ENCODE measurements at regions not wholly inside any gene's neighbourhood (a gene's known extent, or its start where the extent isn't known, plus 50 kb on each side); places are given as distances from the start of the nearest gene placed in this dataset.
"Not testable (repeated sequence)": the region's sequence is repeated elsewhere in the genome, so short reads cannot be mapped to it uniquely, and the experiment has no call there.

GRCh38 chr11:42923651-42924050 lies 388.1 kb upstream of the API5 start:
- Histone ChIP-seq H3K27me3 (ENCODE audit: control insufficient read depth, insufficient read depth, low read length) (no peaks in the 10 kb centered on the region), H3K4me1 (ENCODE audit: control insufficient read depth, insufficient read depth, low read length) (no peaks in the 10 kb centered on the region), H3K4me3 (ENCODE audit: low read length) (no peak overlapping the region), H3K27ac (ENCODE audit: low read length) (no peak overlapping the region), H3K9me3 (replicated peaks; ENCODE audit: control insufficient read depth, low read depth, low read length) (peaks cover 8% of the 10 kb centered on the region), H3K36me3 (ENCODE audit: control insufficient read depth, insufficient read depth, low read length) (no peaks in the 10 kb centered on the region)
- WGBS (ENCODE audit: insufficient coverage), result no CpG with 5 or more reads among the region's 3 CpGs
- no peak for DNase-seq

- no peak for DNase-seq
- H3K36me3 ChIP-seq (ENCODE audit: control insufficient read depth, insufficient read depth, low read length), result no peaks in the 10 kb centered on the region
- H3K4me3 ChIP-seq (ENCODE audit: low read length), result no peak overlapping the region
- H3K4me1 ChIP-seq (ENCODE audit: control insufficient read depth, insufficient read depth, low read length), result no peaks in the 10 kb centered on the region
- no peak overlapping the region for H3K27ac ChIP-seq (ENCODE audit: low read length)
- WGBS (ENCODE audit: insufficient coverage), result 100% methylated on average over 2 of the region's 3 CpGs
- no peaks in the 10 kb centered on the region for H3K27me3 ChIP-seq (ENCODE audit: control insufficient read depth, insufficient read depth, low read length)
- peaks cover 9% of the 10 kb centered on the region for H3K9me3 ChIP-seq (replicated peaks; ENCODE audit: control insufficient read depth, low read depth, low read length)
These were observed 385.9 kb upstream of the API5 start for GRCh38 chr11:42925916-42926315.

GRCh38 chr11:42947405-42947804 lies 364.4 kb upstream of the API5 start:
- no peak for DNase-seq
- 90% methylated on average over 3 of the region's 3 CpGs for WGBS (ENCODE audit: insufficient coverage)
- Histone ChIP-seq H3K4me3 (ENCODE audit: low read length) (no peak overlapping the region), H3K36me3 (ENCODE audit: control insufficient read depth, insufficient read depth, low read length) (no peaks in the 10 kb centered on the region), H3K4me1 (ENCODE audit: control insufficient read depth, insufficient read depth, low read length) (no peaks in the 10 kb centered on the region), H3K27ac (ENCODE audit: low read length) (no peak overlapping the region), H3K9me3 (replicated peaks; ENCODE audit: control insufficient read depth, low read depth, low read length) (peaks cover 4% of the 10 kb centered on the region), H3K27me3 (ENCODE audit: control insufficient read depth, insufficient read depth, low read length) (no peaks in the 10 kb centered on the region)

- 93% methylated on average over 27 of the region's 30 CpGs for WGBS (ENCODE audit: insufficient coverage)
- not testable (repeated sequence) for DNase-seq
These were observed 361.9 kb upstream of the API5 start for GRCh38 chr11:42949738-42950376.

GRCh38 chr11:42951266-42951665 lies 360.5 kb upstream of the API5 start:
- H3K27ac ChIP-seq (ENCODE audit: low read length), result no peak overlapping the region
- H3K4me1 ChIP-seq (ENCODE audit: control insufficient read depth, insufficient read depth, low read length), result no peaks in the 10 kb centered on the region
- DNase-seq, result peak; percentile 43
- H3K27me3 ChIP-seq (ENCODE audit: control insufficient read depth, insufficient read depth, low read length), result no peaks in the 10 kb centered on the region
- peaks cover 6% of the 10 kb centered on the region for H3K9me3 ChIP-seq (replicated peaks; ENCODE audit: control insufficient read depth, low read depth, low read length)
- WGBS (ENCODE audit: insufficient coverage), result 50% methylated on average over 1 of the region's 1 CpG
- no peak overlapping the region for H3K4me3 ChIP-seq (ENCODE audit: low read length)
- H3K36me3 ChIP-seq (ENCODE audit: control insufficient read depth, insufficient read depth, low read length), result no peaks in the 10 kb centered on the region

More at GRCh38 chr11:42949738-42950376, 361.9 kb upstream of the API5 start:
- H3K4me3 ChIP-seq (ENCODE audit: low read length); H3K4me1 ChIP-seq (ENCODE audit: control insufficient read depth, insufficient read depth, low read length); H3K36me3 ChIP-seq (ENCODE audit: control insufficient read depth, insufficient read depth, low read length); H3K27ac ChIP-seq (ENCODE audit: low read length); H3K9me3 ChIP-seq (replicated peaks; ENCODE audit: control insufficient read depth, low read depth, low read length); H3K27me3 ChIP-seq (ENCODE audit: control insufficient read depth, insufficient read depth, low read length): not testable (repeated sequence)

- no peaks in the 10 kb centered on the region for H3K27me3 ChIP-seq (ENCODE audit: control insufficient read depth, insufficient read depth, low read length)
- no peak overlapping the region for H3K4me3 ChIP-seq (ENCODE audit: low read length)
- WGBS (ENCODE audit: insufficient coverage), result no CpG with 5 or more reads among the region's 1 CpG
- DNase-seq, result no peak
- no peaks in the 10 kb centered on the region for H3K36me3 ChIP-seq (ENCODE audit: control insufficient read depth, insufficient read depth, low read length)
- H3K9me3 ChIP-seq (replicated peaks; ENCODE audit: control insufficient read depth, low read depth, low read length), result peaks cover 2% of the 10 kb centered on the region
- H3K27ac ChIP-seq (ENCODE audit: low read length), result no peak overlapping the region
- no peaks in the 10 kb centered on the region for H3K4me1 ChIP-seq (ENCODE audit: control insufficient read depth, insufficient read depth, low read length)
These were observed 354.0 kb upstream of the API5 start for GRCh38 chr11:42957831-42958230.

GRCh38 chr11:42958635-42959034 lies 353.2 kb upstream of the API5 start:
- DNase-seq, result no peak
- Histone ChIP-seq H3K36me3 (ENCODE audit: control insufficient read depth, insufficient read depth, low read length) (no peaks in the 10 kb centered on the region), H3K27me3 (ENCODE audit: control insufficient read depth, insufficient read depth, low read length) (no peaks in the 10 kb centered on the region), H3K9me3 (replicated peaks; ENCODE audit: control insufficient read depth, low read depth, low read length) (peaks cover 2% of the 10 kb centered on the region), H3K27ac (ENCODE audit: low read length) (no peak overlapping the region), H3K4me3 (ENCODE audit: low read length) (no peak overlapping the region), H3K4me1 (ENCODE audit: control insufficient read depth, insufficient read depth, low read length) (no peaks in the 10 kb centered on the region)
- WGBS (ENCODE audit: insufficient coverage), result no CpG with 5 or more reads among the region's 2 CpGs

GRCh38 chr11:42960521-42961088 lies 351.2 kb upstream of the API5 start:
- Histone ChIP-seq H3K27me3 (ENCODE audit: control insufficient read depth, insufficient read depth, low read length) (no peaks in the 10 kb centered on the region), H3K9me3 (replicated peaks; ENCODE audit: control insufficient read depth, low read depth, low read length) (peaks cover 2% of the 10 kb centered on the region), H3K4me3 (ENCODE audit: low read length) (no peak overlapping the region), H3K27ac (ENCODE audit: low read length) (no peak overlapping the region), H3K36me3 (ENCODE audit: control insufficient read depth, insufficient read depth, low read length) (no peaks in the 10 kb centered on the region), H3K4me1 (ENCODE audit: control insufficient read depth, insufficient read depth, low read length) (no peaks in the 10 kb centered on the region)
- DNase-seq, result no peak
- WGBS (ENCODE audit: insufficient coverage), result no CpG with 5 or more reads among the region's 1 CpG

- Histone ChIP-seq H3K27ac (ENCODE audit: low read length) (no peak overlapping the region), H3K27me3 (ENCODE audit: control insufficient read depth, insufficient read depth, low read length) (no peaks in the 10 kb centered on the region), H3K36me3 (ENCODE audit: control insufficient read depth, insufficient read depth, low read length) (no peaks in the 10 kb centered on the region), H3K4me1 (ENCODE audit: control insufficient read depth, insufficient read depth, low read length) (no peaks in the 10 kb centered on the region), H3K4me3 (ENCODE audit: low read length) (no peak overlapping the region), H3K9me3 (replicated peaks; ENCODE audit: control insufficient read depth, low read depth, low read length) (no peaks in the 10 kb centered on the region)
- no CpG with 5 or more reads among the region's 2 CpGs for WGBS (ENCODE audit: insufficient coverage)
- DNase-seq, result peak; percentile 56
These were observed 344.1 kb upstream of the API5 start for GRCh38 chr11:42967653-42968052.

- DNase-seq, result no peak
- H3K4me3 ChIP-seq (ENCODE audit: low read length), result no peak overlapping the region
- no peaks in the 10 kb centered on the region for H3K27me3 ChIP-seq (ENCODE audit: control insufficient read depth, insufficient read depth, low read length)
- no peak overlapping the region for H3K27ac ChIP-seq (ENCODE audit: low read length)
- WGBS (ENCODE audit: insufficient coverage), result no CpG with 5 or more reads among the region's 1 CpG
- H3K4me1 ChIP-seq (ENCODE audit: control insufficient read depth, insufficient read depth, low read length), result no peaks in the 10 kb centered on the region
- no peaks in the 10 kb centered on the region for H3K9me3 ChIP-seq (replicated peaks; ENCODE audit: control insufficient read depth, low read depth, low read length)
- no peaks in the 10 kb centered on the region for H3K36me3 ChIP-seq (ENCODE audit: control insufficient read depth, insufficient read depth, low read length)
These were observed 339.1 kb upstream of the API5 start for GRCh38 chr11:42972741-42973140.

Measured in muscle of leg (tissue), 3 donors.